HG02938 (cell line): ENCODE measurements at regions not wholly inside any gene's neighbourhood (a gene's known extent, or its start where the extent isn't known, plus 50 kb on each side); places are given as distances from the start of the nearest gene placed in this dataset.
A peak's percentile ranks its signal among the peaks of the same experiment; 100 is the strongest.

Experiments used
- ATAC-seq: cut with Tn5 transposase; IDR thresholded peaks from one replicate; pipeline ENCODE4 v1.9.1; 2021; ENCODE audit warnings: mild to moderate bottlenecking, moderate library complexity; ENCODE audit not compliant: unreplicated experiment

DNA sequence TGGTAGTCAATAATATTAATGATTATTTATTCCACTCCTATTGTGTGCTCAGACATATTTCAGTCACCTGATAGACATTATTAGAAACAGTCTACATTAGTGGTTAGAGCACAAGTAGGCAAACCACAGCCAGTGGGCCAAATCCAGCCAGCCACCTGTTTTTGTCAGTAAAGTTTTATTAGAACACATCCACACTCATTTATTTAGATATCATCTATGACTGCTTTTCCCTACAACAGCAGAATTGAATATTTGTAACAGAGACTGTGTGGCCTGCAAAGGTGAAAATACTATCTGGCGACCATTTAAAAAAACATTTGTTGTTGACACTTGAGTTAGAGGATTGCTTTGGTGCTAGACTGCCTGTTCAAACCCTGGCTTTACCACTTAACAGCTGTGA, 220.0 kb upstream of the ZFP64 start:
- ATAC-seq = no peak

DNA sequence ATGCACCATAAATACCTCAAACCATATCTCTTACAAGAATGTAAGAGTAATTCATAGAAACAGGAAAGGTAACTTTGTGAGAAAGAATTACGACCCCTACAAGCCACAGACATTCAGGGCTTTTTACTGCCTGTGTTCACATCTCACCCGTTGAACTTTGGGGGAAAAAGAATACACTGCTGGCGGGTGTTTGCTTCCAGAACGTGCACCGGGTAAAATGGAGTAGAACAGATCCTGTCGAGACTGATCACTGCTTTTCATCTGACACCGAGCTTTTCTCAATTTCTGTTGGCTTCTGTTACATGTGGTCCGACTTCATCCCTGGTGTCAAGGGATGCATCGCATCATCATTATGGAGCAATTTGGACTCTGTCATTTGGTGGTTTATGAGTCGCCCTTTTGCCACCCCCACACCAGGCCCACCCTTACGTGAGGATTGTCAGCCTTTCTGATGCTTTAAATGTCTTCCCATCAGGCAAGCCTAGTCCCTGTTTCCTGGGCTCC, 219.2 kb upstream of the ZFP64 start:
- ATAC-seq = no peak

DNA sequence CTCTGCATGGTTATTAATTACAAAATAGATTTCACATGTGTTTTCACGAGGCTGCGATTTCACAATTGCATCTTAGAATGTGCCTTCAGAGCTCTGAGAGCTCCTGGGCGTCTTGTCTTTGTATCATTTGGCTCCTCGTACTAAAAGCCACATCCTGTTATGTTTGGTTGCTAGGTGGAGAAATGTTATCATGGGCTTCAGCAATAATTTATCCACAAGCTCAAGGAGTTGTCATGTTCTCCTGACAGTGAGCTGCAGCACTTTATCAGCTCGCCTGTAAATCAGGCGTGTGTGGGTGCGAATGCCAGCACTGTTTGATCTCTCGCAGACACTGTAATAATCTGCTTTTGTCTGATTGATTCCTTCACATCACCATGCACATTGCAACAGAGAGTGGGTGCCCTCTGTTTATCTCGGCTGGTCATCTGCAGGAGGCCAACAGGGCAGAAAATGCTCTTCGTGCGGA, 218.6 kb upstream of the ZFP64 start:
- no peak for ATAC-seq

DNA sequence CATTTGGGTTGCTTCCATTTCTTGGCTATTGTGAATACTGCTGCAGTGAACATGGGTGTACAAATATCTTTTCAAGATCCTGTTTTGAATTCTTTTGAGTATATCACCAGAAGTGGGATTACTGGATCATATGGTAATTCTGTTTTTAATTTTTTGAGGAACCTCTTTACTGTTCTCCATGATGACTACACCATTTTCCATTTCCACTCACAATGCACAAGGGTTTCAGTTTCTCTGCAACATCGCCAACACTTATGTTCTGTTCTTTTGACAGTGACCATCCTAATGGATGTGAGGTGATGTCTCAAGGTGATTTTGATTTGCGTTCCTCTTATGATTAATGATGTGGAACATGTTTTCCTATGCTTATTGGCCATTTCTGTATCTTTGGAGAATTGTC, 214.4 kb upstream of the ZFP64 start:
- no peak for ATAC-seq

DNA sequence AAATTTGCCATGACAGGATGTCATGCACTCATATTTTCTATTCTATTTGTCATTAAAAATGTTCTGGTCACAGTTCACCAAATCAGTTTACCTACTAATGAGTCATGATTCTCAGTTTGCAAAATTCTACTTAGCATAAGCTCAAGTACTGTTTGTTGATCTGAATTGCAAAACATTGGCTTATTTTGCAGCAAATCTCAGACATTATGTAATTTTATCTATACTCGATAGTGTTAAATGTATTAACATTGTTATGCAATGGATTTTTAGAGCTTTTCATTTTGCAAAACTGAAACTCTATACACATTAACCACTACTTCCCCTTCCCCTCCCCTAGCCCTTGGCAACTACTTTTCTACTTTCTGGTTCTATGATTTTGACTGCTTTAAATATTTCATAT, 213.8 kb upstream of the ZFP64 start:
- ATAC-seq = peak; percentile 81

DNA sequence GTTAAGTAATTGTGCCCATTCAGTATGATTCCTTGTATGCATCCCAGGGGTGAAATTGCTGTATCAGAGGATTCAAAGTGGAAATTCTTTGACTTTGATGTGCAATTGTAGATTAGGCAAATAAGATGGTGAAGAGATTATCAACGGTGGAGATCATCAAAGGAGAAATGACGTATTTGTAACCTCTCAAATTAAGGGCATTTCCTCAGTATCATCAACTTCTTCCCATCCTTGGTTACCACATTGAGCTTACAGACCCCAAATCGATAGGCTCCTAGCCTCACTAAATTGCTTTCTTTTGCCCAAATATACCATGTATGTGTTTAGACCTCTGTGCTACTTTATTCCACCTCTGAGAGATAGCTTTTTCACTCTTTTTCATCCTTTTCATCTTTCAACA, 213.1 kb upstream of the ZFP64 start:
- no peak for ATAC-seq

DNA sequence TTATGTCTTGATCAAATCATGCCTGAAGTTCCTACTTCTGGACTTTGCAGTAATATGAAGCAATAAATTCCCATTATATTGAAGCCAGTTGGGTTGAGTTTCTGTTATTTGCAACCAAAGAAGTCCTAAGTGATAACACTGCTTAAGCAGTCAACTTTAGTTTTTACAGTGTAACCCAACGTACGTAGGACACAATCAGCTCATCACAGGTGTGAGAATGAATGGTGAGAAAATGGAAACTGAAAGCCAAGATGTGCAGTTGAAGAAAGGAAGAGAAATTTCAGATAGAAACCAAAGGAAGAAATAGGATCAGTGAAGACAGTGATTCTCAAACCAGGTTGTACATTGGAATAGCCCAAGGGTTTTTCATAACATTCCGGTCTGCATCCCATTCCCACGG, 211.4 kb upstream of the ZFP64 start:
- peak; percentile 43 for ATAC-seq

DNA sequence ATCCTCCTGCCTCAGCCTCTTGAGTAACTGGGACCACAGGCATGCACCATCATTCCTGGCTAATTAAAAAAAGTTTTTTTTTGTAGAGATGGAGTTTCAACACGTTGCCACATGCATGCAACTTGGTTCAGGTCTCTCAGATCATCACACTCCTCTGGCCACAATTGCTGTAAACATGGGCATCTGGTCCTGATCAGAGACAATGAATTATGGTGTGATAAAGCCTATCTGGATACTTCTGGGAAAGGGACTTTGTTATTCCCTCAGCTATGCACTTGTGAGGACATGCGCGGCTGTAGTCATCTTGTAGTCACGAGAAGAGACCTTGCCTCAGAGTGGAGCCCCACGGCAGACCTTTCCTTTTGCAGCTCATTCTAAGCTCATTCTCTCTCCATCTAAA, 210.9 kb upstream of the ZFP64 start:
- ATAC-seq = no peak

DNA sequence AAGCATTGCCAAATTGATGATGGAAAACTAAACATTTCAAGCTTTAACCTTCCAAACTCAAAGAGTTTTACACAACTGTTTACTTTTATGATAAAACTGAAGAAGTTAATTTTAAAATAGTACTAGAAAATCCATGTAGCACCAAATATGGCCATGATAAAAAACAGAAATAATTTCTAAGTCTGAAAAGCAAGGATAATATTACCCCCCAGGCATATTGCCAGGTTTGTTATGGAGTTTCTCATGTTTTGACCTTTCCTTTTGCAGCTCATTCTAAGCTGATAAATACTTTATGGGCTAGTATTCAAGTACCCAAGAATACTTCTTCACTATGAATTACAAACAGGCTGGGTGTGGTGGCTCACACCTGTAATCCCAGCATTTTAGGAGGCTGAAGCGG, 209.9 kb upstream of the ZFP64 start:
- no peak for ATAC-seq

DNA sequence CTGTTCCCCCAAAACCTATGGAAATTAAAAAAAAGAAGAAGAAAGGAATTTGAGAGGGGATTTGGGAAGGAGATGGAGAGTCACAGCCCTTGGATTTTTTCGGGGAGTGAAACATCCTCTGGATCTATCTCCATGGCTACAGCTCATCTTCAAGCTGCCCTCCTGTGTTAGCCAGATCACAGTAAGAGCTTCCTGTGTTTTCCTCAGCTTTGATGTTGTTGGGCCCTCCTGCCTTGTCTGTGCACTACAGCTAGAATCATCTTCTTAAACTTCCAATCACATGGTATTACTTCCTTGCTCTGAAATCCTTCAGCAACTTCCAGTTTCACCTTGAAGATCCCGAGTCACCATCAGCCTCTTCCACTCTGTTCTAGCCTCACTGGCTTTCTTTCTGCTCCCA, 207.8 kb upstream of the ZFP64 start:
- ATAC-seq = no peak

DNA sequence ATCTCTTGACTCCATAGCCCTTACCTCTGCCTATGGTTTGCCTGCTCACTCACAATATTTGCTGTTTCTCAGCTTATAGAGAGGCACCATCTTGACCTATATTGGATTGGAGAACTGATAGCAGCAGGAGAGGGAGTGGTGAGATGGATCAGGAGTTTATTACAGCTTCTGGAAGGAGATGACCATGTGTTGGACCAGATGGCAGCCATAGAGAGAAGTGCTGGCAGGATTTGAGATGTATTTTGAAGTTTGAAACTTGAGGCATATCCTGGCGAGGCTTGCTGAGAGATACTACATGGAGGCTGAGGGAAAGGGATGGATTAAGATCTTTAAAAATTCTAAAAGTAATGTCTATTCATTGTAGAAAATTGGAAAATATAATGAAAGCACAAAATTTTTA, 198.0 kb upstream of the ZFP64 start:
- no peak for ATAC-seq

DNA sequence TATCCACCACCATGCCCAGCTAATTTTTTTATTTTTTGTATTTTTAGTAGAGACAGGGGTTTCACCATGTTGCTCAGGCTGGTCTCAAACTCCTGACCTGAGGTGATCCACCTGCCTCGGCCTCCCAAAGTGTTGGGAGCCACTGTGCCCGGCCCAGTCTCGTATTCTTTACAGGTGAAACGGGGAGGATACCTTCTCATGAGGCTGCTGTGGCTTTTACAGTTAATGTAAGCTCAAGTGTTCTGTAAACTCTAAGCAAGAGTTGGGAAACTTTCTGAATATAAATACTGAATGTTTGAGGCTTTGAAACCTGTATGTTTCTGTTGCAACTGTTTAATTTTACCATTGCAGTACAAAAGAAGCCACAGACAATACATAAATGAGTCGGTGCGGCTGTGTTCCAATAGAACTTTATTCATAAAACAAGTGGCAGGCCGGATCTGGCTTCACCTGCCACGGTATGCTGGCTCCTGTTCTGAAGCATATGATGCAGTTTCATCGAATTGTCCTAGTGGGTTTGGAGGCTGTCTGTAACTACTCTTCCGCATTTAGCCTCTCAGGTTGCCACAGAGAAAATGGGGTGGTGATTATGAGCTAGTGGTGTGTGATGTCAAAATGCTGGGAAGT, 192.5 kb upstream of the ZFP64 start:
- no peak for ATAC-seq

DNA sequence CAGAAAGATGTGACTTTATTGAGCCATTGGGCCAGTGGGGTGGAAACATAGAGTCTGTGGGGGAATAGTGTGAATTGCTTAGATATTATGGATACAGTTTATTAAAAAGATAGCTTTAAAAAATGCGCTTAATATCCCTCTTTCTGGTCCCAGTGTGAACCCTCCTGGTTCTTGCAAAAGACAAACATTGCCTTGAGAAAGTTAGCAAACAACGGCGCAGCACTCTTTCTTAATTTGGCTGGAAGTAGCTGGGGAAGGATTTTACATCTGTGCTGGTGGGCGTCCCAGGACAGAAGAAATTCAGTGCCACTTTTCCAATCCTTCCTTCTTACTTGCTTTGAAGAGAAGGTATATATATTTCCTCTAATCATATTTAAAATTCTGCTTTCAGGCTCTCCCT, 191.4 kb upstream of the ZFP64 start:
- ATAC-seq = no peak

DNA sequence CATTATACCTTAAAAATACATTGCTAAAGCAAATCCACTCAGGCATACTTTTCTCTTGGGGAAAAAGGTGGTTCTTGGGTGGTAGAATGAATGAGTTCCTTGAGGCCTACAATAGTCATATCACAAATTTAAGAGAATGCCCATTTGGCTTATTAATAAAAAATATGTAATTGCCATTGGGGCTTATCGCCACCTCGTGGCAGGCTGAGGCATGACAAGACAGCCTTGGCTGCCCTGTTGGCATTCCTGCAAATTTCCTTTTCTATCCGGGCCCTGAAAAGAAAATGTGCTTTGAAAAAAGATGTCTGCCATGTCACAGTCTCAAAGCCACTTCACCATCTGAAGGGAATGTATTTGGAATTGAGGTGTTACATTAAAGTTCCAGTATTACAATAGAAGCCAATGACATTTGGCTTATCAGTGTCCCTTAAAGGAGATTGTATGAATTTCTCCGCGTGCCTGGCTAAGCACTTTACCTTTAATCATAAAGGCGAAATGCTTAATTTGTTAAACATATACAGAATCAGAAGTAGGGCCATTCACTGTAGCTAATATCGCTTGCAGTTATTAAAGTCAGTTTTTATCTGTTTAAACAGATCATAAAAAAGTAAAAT, 188.3 kb upstream of the ZFP64 start:
- ATAC-seq = no peak

DNA sequence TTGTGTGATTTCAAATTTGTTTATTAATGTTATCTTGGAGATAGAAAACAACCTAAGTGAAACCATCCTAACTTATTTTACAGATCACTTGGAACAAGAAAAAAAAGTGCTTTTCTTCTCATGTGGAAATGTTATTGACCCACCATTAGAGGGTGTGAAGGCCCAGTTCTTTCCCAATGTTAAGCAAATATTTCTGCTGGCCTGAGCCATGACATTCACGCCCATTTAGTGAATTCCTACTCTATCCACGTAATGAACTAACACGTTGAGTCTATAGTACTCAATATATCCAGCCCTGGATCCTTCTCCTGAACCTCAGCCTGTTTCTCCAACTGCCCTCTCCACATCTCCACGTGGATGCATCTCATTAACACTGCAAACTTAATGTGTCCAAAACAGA, 180.6 kb upstream of the ZFP64 start:
- no peak for ATAC-seq

DNA sequence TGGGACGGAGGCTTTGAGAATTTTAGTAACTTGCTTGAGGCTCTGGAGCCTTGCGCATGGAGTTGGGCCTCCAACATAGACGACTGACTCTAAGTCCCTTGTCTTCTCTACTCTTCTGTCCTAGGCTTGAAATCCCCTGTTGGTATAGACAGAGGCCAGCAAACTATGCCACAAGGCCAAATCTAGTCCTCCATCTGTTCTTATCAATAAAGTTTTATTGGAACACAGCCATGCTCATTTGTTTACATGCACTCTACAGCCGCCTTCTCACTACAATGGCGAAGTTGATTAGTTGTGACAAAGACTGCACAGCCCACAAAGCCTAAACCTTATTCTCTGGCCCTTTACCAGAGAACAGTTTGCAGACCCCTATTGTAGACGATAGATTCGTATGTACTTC, 174.1 kb upstream of the ZFP64 start:
- ATAC-seq = no peak

DNA sequence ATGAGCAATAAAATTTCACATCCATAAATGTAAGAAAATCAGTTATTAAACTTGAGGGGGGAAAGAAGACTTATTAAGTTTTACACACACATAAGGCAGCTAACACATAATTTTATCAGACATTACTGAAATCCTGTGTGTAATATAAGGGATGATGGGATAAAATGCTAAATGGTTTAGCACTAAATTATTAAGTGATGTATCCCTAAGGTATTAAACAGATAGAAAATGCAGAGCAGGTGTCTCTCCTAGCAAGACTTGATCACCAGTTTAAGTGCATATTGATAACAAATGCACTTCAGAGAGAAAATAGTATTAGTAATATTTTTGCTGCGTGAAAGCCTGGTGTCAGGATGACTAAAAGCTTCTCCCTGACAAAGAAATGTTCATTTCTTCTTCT, 172.8 kb upstream of the ZFP64 start:
- ATAC-seq = no peak

DNA sequence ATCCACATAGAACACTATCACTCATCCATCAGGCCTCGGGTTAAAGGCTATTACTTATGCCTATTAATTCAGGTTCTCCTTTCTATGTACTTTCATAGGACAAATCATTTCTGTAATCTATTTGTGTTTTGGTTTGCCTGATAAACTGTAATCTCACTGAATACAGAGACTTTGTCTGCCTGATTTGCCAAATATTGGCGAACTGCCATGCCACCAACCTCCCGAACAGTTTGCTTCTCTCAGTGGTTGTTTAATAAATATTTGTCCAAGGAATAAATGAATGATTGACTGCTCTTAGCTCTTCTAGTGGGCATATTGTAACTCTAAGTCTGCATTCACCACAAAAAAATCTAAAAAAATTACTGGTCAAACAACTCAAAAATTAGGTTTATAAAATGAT, 170.1 kb upstream of the ZFP64 start:
- no peak for ATAC-seq

DNA sequence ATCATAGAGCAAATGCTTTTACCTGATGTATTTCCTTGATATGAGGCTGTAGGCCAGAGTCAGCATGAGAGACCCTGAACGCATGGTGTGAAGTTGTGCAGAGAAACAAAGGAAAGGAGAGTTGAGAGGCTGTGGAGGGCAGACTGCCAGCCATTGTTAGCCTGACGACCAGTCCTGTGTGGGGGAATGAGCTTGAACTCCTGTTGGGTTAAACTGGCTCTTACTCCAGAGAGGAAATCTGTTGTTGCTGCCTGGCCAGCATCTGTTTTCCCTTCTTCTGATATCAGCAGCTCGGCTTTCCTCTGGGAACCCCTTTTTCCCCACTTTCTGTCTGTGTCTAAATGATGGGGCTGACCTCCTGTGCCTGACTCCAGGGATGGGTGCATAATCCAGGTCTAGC, 158.2 kb upstream of the ZFP64 start:
- ATAC-seq = no peak

DNA sequence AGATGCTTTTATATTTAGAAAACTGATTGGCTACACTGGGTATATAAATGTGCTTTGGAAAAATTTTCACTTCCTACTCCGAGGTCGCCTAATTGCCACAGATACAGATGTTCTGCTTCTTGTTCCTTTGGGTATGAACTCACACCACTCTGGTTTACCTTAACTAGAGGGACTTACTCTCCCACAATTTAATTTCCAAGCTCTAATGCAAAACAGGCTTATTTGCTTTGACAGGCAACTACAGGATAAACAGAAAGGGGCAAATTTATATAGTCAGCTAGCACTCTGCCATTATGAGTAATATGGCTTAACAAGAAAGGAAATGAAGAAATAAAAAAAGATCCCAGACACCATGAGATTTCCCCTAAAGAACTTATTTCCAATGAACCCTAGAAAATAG, 156.9 kb upstream of the ZFP64 start:
- ATAC-seq = no peak

DNA sequence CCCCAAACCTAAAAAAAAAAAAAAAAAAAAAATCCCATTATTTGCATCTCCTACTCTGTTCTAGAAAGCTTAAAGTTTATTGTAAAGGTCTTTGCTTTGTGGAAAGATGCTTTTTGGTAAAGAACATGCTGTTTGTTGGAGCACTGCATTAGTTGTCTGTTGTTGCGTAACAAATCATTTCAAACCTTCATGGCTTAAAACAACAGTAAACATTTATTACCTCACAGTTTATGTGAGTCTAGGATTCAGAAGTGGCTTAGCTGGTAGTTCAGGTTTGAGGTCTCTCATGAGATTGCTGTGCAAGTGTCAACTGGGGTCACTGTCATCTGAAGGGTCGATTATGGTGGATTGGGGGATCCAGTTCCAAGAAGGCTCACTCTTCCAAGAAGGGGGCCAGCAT, 155.2 kb upstream of the ZFP64 start:
- no peak for ATAC-seq

DNA sequence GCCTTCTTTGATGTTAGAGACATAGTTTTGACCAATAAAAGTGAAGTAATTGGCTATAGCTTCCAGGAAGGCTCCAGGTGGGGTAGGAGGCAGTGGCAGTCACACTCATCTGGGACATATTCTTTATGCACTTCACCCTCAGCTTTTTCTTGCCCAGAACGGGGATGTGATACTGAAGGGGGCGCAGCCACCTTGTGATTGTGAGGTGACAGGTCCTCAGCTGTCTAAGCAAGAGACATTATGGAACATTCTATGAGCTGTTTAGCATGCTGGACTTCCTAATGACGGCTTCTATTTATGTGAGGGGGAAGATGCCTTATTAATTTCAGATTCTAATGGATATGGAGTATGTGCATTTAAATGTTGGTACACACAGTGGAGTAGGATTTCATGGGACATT, 151.3 kb upstream of the ZFP64 start:
- no peak for ATAC-seq

DNA sequence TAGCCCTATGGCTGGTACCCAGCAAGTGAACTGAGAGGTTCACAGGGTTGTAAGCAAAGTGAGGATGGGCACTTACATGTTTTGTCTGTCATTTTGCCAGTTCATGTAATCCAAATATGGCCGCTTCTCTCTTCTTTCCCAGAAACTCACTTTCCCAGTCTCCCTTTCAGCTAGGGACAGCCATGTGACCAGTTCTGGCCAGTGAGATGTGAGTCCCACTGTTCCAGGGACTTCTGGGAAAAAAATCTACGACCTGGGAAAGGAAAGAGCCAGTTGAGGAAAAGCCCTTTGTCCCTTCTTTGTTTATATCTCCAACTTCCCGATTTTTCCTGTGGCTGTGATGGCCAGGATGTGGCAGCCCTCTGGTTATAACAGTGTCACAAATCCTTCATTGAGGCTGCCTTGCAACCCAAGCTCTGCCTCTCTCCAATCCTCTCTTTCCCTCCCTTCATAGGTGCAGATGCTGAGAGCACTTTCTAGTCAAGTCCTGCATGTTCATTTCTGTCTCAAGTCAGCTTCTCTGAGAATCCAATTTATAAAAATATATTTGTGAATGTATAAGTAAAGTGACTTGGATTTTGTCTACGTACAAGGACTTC, 148.6 kb upstream of the ZFP64 start:
- ATAC-seq = no peak
